ENCODE measurements at regions not wholly inside any gene's neighbourhood (a gene's known extent, or its start where the extent isn't known, plus 50 kb on each side); places are given as distances from the start of the nearest gene placed in this dataset.
"Not testable (repeated sequence)": the region's sequence is repeated elsewhere in the genome, so short reads cannot be mapped to it uniquely, and the experiment has no call there.

GRCh38 chr15:20404571-20404970, 137.0 kb downstream of the GOLGA6L6 start:
- not testable (repeated sequence) for H3K27me3 Mint-ChIP-seq; ATAC-seq (replicated peaks; ENCODE audit: extremely low read depth, poor library complexity, severe bottlenecking); H3K4me1 Mint-ChIP-seq; H3K27ac Mint-ChIP-seq (ENCODE audit: low read depth); DNase-seq (ENCODE audit: low spot score in 2 of 2); H3K9me3 Mint-ChIP-seq; H3K36me3 Mint-ChIP-seq (ENCODE audit: insufficient read depth); H3K4me3 Mint-ChIP-seq

- not testable (repeated sequence) for H3K27ac Mint-ChIP-seq (ENCODE audit: low read depth); H3K4me3 Mint-ChIP-seq; ATAC-seq (replicated peaks; ENCODE audit: extremely low read depth, poor library complexity, severe bottlenecking); H3K4me1 Mint-ChIP-seq; DNase-seq (ENCODE audit: low spot score in 2 of 2); H3K36me3 Mint-ChIP-seq (ENCODE audit: insufficient read depth); H3K27me3 Mint-ChIP-seq; H3K9me3 Mint-ChIP-seq
These were observed 139.0 kb downstream of the GOLGA6L6 start for GRCh38 chr15:20402586-20402985.

GRCh38 chr15:20401058-20401457, 140.5 kb downstream of the GOLGA6L6 start:
- not testable (repeated sequence) for H3K4me1 Mint-ChIP-seq; H3K27ac Mint-ChIP-seq (ENCODE audit: low read depth); DNase-seq (ENCODE audit: low spot score in 2 of 2); ATAC-seq (replicated peaks; ENCODE audit: extremely low read depth, poor library complexity, severe bottlenecking); H3K36me3 Mint-ChIP-seq (ENCODE audit: insufficient read depth); H3K9me3 Mint-ChIP-seq; H3K27me3 Mint-ChIP-seq; H3K4me3 Mint-ChIP-seq

GRCh38 chr15:20398680-20399079, 142.9 kb downstream of the GOLGA6L6 start:
- not testable (repeated sequence) for H3K27ac Mint-ChIP-seq (ENCODE audit: low read depth); H3K4me1 Mint-ChIP-seq; H3K4me3 Mint-ChIP-seq; H3K36me3 Mint-ChIP-seq (ENCODE audit: insufficient read depth); H3K9me3 Mint-ChIP-seq; ATAC-seq (replicated peaks; ENCODE audit: extremely low read depth, poor library complexity, severe bottlenecking); DNase-seq (ENCODE audit: low spot score in 2 of 2); H3K27me3 Mint-ChIP-seq

GRCh38 chr15:20388161-20388560, 153.4 kb downstream of the GOLGA6L6 start:
- H3K4me3 Mint-ChIP-seq; H3K4me1 Mint-ChIP-seq; DNase-seq (ENCODE audit: low spot score in 2 of 2); ATAC-seq (replicated peaks; ENCODE audit: extremely low read depth, poor library complexity, severe bottlenecking); H3K36me3 Mint-ChIP-seq (ENCODE audit: insufficient read depth); H3K27ac Mint-ChIP-seq (ENCODE audit: low read depth); H3K27me3 Mint-ChIP-seq; H3K9me3 Mint-ChIP-seq: not testable (repeated sequence)

GRCh38 chr15:20386198-20386597, 155.4 kb downstream of the GOLGA6L6 start:
- DNase-seq (ENCODE audit: low spot score in 2 of 2): no peak
- no peak for ATAC-seq (replicated peaks; ENCODE audit: extremely low read depth, poor library complexity, severe bottlenecking)
- no peaks in the 10 kb centered on the region for H3K36me3 Mint-ChIP-seq (ENCODE audit: insufficient read depth)
- H3K4me1 Mint-ChIP-seq: no peaks in the 10 kb centered on the region
- no peak overlapping the region for H3K27ac Mint-ChIP-seq (ENCODE audit: low read depth)
- no peak overlapping the region for H3K4me3 Mint-ChIP-seq
- no peaks in the 10 kb centered on the region for H3K27me3 Mint-ChIP-seq
- H3K9me3 Mint-ChIP-seq: no peaks in the 10 kb centered on the region

- H3K4me3 Mint-ChIP-seq; H3K4me1 Mint-ChIP-seq; H3K27ac Mint-ChIP-seq (ENCODE audit: low read depth); H3K9me3 Mint-ChIP-seq; H3K36me3 Mint-ChIP-seq (ENCODE audit: insufficient read depth); H3K27me3 Mint-ChIP-seq; DNase-seq (ENCODE audit: low spot score in 2 of 2); ATAC-seq (replicated peaks; ENCODE audit: extremely low read depth, poor library complexity, severe bottlenecking): not testable (repeated sequence)
These were observed 161.4 kb downstream of the GOLGA6L6 start for GRCh38 chr15:20380199-20380598.

GRCh38 chr15:20376872-20377271, 164.7 kb downstream of the GOLGA6L6 start:
- DNase-seq (ENCODE audit: low spot score in 2 of 2): no peak
- no peaks in the 10 kb centered on the region for H3K4me1 Mint-ChIP-seq
- ATAC-seq (replicated peaks; ENCODE audit: extremely low read depth, poor library complexity, severe bottlenecking): no peak
- H3K27me3 Mint-ChIP-seq: no peaks in the 10 kb centered on the region
- H3K27ac Mint-ChIP-seq (ENCODE audit: low read depth): no peak overlapping the region
- H3K9me3 Mint-ChIP-seq: no peaks in the 10 kb centered on the region
- no peaks in the 10 kb centered on the region for H3K36me3 Mint-ChIP-seq (ENCODE audit: insufficient read depth)
- no peak overlapping the region for H3K4me3 Mint-ChIP-seq

- not testable (repeated sequence) for ATAC-seq (replicated peaks; ENCODE audit: extremely low read depth, poor library complexity, severe bottlenecking); DNase-seq (ENCODE audit: low spot score in 2 of 2); H3K36me3 Mint-ChIP-seq (ENCODE audit: insufficient read depth); H3K9me3 Mint-ChIP-seq; H3K4me1 Mint-ChIP-seq; H3K4me3 Mint-ChIP-seq; H3K27me3 Mint-ChIP-seq; H3K27ac Mint-ChIP-seq (ENCODE audit: low read depth)
These were observed 169.2 kb downstream of the GOLGA6L6 start for GRCh38 chr15:20372416-20372815.

- Mint-ChIP-seq H3K27me3 (no peaks in the 10 kb centered on the region), H3K27ac (ENCODE audit: low read depth) (no peak overlapping the region), H3K9me3 (no peaks in the 10 kb centered on the region), H3K4me3 (no peak overlapping the region), H3K4me1 (no peaks in the 10 kb centered on the region), H3K36me3 (ENCODE audit: insufficient read depth) (no peaks in the 10 kb centered on the region)
- ATAC-seq (replicated peaks; ENCODE audit: extremely low read depth, poor library complexity, severe bottlenecking) (no peak), DNase-seq (ENCODE audit: low spot score in 2 of 2) (no peak)
These were observed 172.1 kb downstream of the GOLGA6L6 start for GRCh38 chr15:20369500-20369899.

- no peaks in the 10 kb centered on the region for H3K9me3 Mint-ChIP-seq
These were observed 172.6 kb downstream of the GOLGA6L6 start for GRCh38 chr15:20368974-20369373.

GRCh38 chr15:20367093-20367492, 174.5 kb downstream of the GOLGA6L6 start:
- Mint-ChIP-seq H3K36me3 (ENCODE audit: insufficient read depth) (no peaks in the 10 kb centered on the region), H3K9me3 (no peaks in the 10 kb centered on the region), H3K4me3 (no peak overlapping the region), H3K4me1 (no peaks in the 10 kb centered on the region), H3K27me3 (no peaks in the 10 kb centered on the region), H3K27ac (ENCODE audit: low read depth) (no peak overlapping the region)
- DNase-seq (ENCODE audit: low spot score in 2 of 2) (no peak), ATAC-seq (replicated peaks; ENCODE audit: extremely low read depth, poor library complexity, severe bottlenecking) (no peak)

More at GRCh38 chr15:20368974-20369373, 172.6 kb downstream of the GOLGA6L6 start:
- no peak overlapping the region for H3K27ac Mint-ChIP-seq (ENCODE audit: low read depth)
- ATAC-seq (replicated peaks; ENCODE audit: extremely low read depth, poor library complexity, severe bottlenecking) (no peak), DNase-seq (ENCODE audit: low spot score in 2 of 2) (no peak)
- no peaks in the 10 kb centered on the region for H3K4me1 Mint-ChIP-seq
- no peaks in the 10 kb centered on the region for H3K27me3 Mint-ChIP-seq
- no peak overlapping the region for H3K4me3 Mint-ChIP-seq
- no peaks in the 10 kb centered on the region for H3K36me3 Mint-ChIP-seq (ENCODE audit: insufficient read depth)

GRCh38 chr15:20363591-20363990, 178.0 kb downstream of the GOLGA6L6 start:
- H3K27me3 Mint-ChIP-seq; H3K36me3 Mint-ChIP-seq (ENCODE audit: insufficient read depth); H3K9me3 Mint-ChIP-seq; DNase-seq (ENCODE audit: low spot score in 2 of 2); H3K27ac Mint-ChIP-seq (ENCODE audit: low read depth); ATAC-seq (replicated peaks; ENCODE audit: extremely low read depth, poor library complexity, severe bottlenecking); H3K4me3 Mint-ChIP-seq; H3K4me1 Mint-ChIP-seq: not testable (repeated sequence)

- DNase-seq (ENCODE audit: low spot score in 2 of 2): no peak
- ATAC-seq (replicated peaks; ENCODE audit: extremely low read depth, poor library complexity, severe bottlenecking): no peak
- peaks cover 5% of the 10 kb centered on the region for H3K4me1 Mint-ChIP-seq
- no peaks in the 10 kb centered on the region for H3K36me3 Mint-ChIP-seq (ENCODE audit: insufficient read depth)
- H3K9me3 Mint-ChIP-seq: no peaks in the 10 kb centered on the region
- no peaks in the 10 kb centered on the region for H3K27me3 Mint-ChIP-seq
- H3K27ac Mint-ChIP-seq (ENCODE audit: low read depth): no peak overlapping the region
- no peak overlapping the region for H3K4me3 Mint-ChIP-seq
These were observed 180.5 kb downstream of the GOLGA6L6 start for GRCh38 chr15:20361091-20361490.
